Large intestine (tissue), 3 donors: ENCODE measurements at regions not wholly inside any gene's neighbourhood (a gene's known extent, or its start where the extent isn't known, plus 50 kb on each side); places are given as distances from the start of the nearest gene placed in this dataset.

Experiments used
- DNase-seq, 2 donors: peaks; one replicate each; pipeline versions ENCODE4 v3.0.0 to v3.0.0-alpha.2; 2013
- H3K27ac ChIP-seq: one replicate; pipeline ENCODE4 v1.5.1; 2013; ENCODE audit warnings: low read length
- H3K27me3 ChIP-seq: 2 replicates; pipeline ENCODE4 v1.6.1; 2013; ENCODE audit warnings: low read length; ENCODE audit not compliant: control insufficient read depth, insufficient read depth
- H3K36me3 ChIP-seq: 2 replicates; pipeline ENCODE4 v1.6.1; 2013; ENCODE audit warnings: low read length; ENCODE audit not compliant: control insufficient read depth, insufficient read depth
- H3K4me1 ChIP-seq: one replicate; pipeline ENCODE4 v1.6.1; 2013; ENCODE audit warnings: low read length; ENCODE audit not compliant: control insufficient read depth, insufficient read depth
- H3K4me3 ChIP-seq: one replicate; pipeline ENCODE4 v1.5.1; 2013; ENCODE audit warnings: low read length
- H3K9me3 ChIP-seq: one replicate; pipeline ENCODE4 v1.6.1; 2013; ENCODE audit warnings: mild to moderate bottlenecking, low read depth, low read length, moderate library complexity; ENCODE audit not compliant: control insufficient read depth
- WGBS: methylation state at CpG from one replicate; pipeline ENCODE4 v1.1.5; 2013; ENCODE audit warnings: low lambda C conversion rate; ENCODE audit not compliant: insufficient coverage; 5-methylcytosine and 5-hydroxymethylcytosine counted together

- Histone ChIP-seq H3K4me1 (no peaks in the 10 kb centered on the region), H3K4me3 (no peak overlapping the region), H3K27me3 (no peaks in the 10 kb centered on the region), H3K27ac (no peak overlapping the region), H3K36me3 (no peaks in the 10 kb centered on the region), H3K9me3 (no peaks in the 10 kb centered on the region)
- DNase-seq, result no peak
- no CpG with 5 or more reads among the region's 1 CpG for WGBS
Measured at GRCh38 chr11:127723714-127724113, 723.1 kb upstream of the KIRREL3 start.

DNA sequence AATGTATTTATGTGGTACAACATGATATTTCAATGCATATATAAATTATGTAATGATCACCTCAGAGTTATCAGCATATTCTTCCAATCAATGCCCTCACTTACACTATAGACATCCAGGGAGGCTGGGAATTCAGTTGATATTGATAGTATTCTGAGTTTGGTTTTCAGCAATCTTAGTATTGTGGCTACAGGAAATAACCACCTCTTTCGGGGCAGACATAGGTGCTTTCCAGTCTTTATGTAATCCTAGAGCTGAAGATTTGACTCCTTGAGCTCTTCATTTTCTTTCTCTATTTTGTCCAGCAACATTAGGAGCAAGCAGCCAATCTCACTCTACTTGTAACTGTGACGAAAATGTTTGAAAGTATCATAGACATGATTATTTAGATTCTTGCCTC lies 712.7 kb upstream of the KIRREL3 start:
- Histone ChIP-seq H3K4me1 (no peaks in the 10 kb centered on the region), H3K27ac (no peak overlapping the region), H3K9me3 (no peaks in the 10 kb centered on the region), H3K36me3 (no peaks in the 10 kb centered on the region), H3K27me3 (no peaks in the 10 kb centered on the region), H3K4me3 (no peak overlapping the region)
- WGBS, result 100% methylated on average over 1 of the region's 2 CpGs
- no peak for DNase-seq

GRCh38 chr11:127711748-127712147 lies 711.2 kb upstream of the KIRREL3 start:
- H3K27me3 ChIP-seq, result no peaks in the 10 kb centered on the region
- no peaks in the 10 kb centered on the region for H3K4me1 ChIP-seq
- no peaks in the 10 kb centered on the region for H3K9me3 ChIP-seq
- no CpG with 5 or more reads among the region's 6 CpGs for WGBS
- H3K27ac ChIP-seq, result no peak overlapping the region
- no peaks in the 10 kb centered on the region for H3K36me3 ChIP-seq
- no peak for DNase-seq
- no peak overlapping the region for H3K4me3 ChIP-seq

GRCh38 chr11:127710831-127711230 lies 710.3 kb upstream of the KIRREL3 start:
- no peaks in the 10 kb centered on the region for H3K9me3 ChIP-seq

GRCh38 chr11:127709960-127710359 lies 709.4 kb upstream of the KIRREL3 start:
- Histone ChIP-seq H3K36me3 (no peaks in the 10 kb centered on the region), H3K27me3 (no peaks in the 10 kb centered on the region), H3K27ac (no peak overlapping the region), H3K9me3 (no peaks in the 10 kb centered on the region), H3K4me1 (no peaks in the 10 kb centered on the region), H3K4me3 (no peak overlapping the region)
- 75% methylated on average over 2 of the region's 3 CpGs for WGBS
- DNase-seq, result peak in 1 of 2 donors; percentile 28

More at GRCh38 chr11:127710831-127711230, 710.3 kb upstream of the KIRREL3 start:
- WGBS, result no CpG with 5 or more reads among the region's 1 CpG
- Histone ChIP-seq H3K4me3 (no peak overlapping the region), H3K36me3 (no peaks in the 10 kb centered on the region), H3K4me1 (no peaks in the 10 kb centered on the region), H3K27me3 (no peaks in the 10 kb centered on the region), H3K27ac (no peak overlapping the region)
- no peak for DNase-seq

GRCh38 chr11:127693686-127694085 lies 693.1 kb upstream of the KIRREL3 start:
- H3K27ac ChIP-seq, result no peak overlapping the region

GRCh38 chr11:127683321-127683720 lies 682.8 kb upstream of the KIRREL3 start:
- Histone ChIP-seq H3K4me1 (no peaks in the 10 kb centered on the region), H3K9me3 (no peaks in the 10 kb centered on the region), H3K4me3 (no peak overlapping the region), H3K27ac (no peak overlapping the region), H3K27me3 (no peaks in the 10 kb centered on the region), H3K36me3 (no peaks in the 10 kb centered on the region)
- WGBS, result 97% methylated on average over 4 of the region's 4 CpGs
- no peak for DNase-seq

More at GRCh38 chr11:127693686-127694085, 693.1 kb upstream of the KIRREL3 start:
- Histone ChIP-seq H3K9me3 (no peaks in the 10 kb centered on the region), H3K4me3 (no peak overlapping the region), H3K4me1 (no peaks in the 10 kb centered on the region), H3K36me3 (no peaks in the 10 kb centered on the region), H3K27me3 (no peaks in the 10 kb centered on the region)
- 67% methylated on average over 1 of the region's 3 CpGs for WGBS
- no peak for DNase-seq

DNA sequence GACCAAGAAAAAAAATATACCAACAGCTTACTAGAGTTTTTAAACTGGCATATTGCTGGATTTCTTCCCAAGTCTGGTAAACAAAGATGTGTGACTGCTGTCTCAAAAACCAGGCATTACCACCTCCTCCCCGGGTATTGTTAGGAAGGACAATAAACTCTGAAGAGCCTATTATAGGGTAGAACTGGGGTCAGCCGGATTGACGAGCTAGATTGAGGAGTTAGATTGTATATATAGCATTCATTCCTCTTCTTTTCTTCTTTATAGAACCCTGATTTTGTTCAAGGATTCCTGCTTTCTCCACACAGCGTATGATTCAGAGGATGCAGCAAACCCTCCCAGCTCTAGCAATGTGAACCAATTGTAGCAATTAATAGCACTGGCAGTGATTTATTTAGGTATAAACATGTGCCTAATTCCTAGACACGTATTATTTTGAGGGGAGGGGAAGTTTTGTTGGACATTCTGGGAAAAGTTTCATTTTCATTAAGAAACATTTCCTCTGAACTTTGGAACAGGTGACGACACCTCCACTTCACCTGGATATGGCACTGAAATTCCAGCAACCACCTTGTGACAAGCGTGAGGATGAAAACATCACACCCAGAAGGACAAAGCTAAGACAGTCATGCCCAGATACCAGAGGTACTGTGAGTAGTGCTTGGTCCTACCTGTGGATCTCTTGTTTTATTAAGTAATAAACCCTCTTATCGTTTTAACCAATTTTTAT lies 679.4 kb upstream of the KIRREL3 start:
- Histone ChIP-seq H3K27me3 (no peaks in the 10 kb centered on the region), H3K27ac (peak overlapping the region; percentile 82), H3K9me3 (no peaks in the 10 kb centered on the region), H3K4me3 (no peak overlapping the region), H3K36me3 (no peaks in the 10 kb centered on the region), H3K4me1 (no peaks in the 10 kb centered on the region)
- 44% methylated on average over 2 of the region's 8 CpGs for WGBS
- DNase-seq, result peak; percentile 92 to 95

DNA sequence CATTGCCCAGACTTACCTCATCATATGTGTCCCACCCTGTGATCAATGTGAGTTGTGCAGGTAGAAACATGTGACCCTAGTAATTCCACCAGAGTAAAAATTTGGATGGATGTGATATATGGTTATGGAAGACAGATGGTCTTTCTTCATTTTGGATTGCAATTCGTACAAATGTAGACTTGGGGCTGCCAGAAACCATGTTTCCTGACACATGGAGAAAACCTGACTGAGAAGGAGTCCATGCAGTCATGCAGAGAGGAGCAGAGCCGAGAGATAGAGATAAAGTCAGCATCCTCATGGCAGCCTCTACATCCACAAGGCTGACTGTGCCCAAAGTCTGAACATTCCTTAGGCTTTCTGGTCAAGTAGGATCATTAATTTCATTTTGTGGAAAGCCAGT lies 678.1 kb upstream of the KIRREL3 start:
- no peak overlapping the region for H3K4me3 ChIP-seq
- H3K4me1 ChIP-seq, result no peaks in the 10 kb centered on the region
- H3K36me3 ChIP-seq, result no peaks in the 10 kb centered on the region
- DNase-seq, result no peak
- H3K27ac ChIP-seq, result no peak overlapping the region
- H3K9me3 ChIP-seq, result no peaks in the 10 kb centered on the region
- no CpG with 5 or more reads among the region's 2 CpGs for WGBS
- H3K27me3 ChIP-seq, result no peaks in the 10 kb centered on the region

DNA sequence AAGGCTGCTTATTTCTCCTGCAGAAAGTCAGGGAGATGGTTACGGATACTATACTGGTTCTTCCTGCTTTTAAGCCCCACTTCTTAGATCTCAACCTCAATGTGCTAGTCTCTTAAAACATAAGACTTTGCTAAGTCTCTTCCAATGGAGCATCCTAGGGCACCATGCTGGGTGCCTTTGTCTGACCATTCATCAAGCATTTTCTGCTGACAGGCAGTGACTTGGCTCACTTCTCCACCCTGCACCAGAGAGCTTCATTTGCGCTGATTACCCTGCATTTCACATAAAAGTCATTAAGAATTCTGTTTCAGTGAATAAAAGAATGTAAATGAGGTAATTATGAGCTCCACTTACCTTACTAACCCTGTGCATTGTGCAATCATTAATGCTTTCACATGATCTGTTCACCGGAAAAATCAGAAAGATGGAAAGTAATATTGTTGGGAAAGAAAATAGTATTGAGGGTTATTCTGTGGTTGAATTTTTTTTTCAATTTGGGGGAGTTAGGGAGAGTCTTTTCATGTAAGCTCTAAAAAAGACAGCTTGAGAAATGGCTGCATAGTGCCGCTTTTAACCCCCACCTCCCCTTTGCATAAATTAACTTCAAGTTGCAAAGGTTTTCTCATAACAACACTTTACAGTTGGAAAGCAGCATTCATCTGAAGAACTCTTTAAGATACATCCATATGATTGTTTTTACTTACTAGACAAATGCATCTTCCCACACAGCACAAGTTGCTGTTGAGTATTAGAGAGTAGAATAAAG lies 677.3 kb upstream of the KIRREL3 start:
- Histone ChIP-seq H3K27ac (no peak overlapping the region), H3K4me3 (no peak overlapping the region), H3K27me3 (no peaks in the 10 kb centered on the region), H3K9me3 (no peaks in the 10 kb centered on the region), H3K4me1 (no peaks in the 10 kb centered on the region), H3K36me3 (no peaks in the 10 kb centered on the region)
- peak in 1 of 2 donors; percentile 20 for DNase-seq
- WGBS, result 57% methylated on average over 1 of the region's 4 CpGs
